CMK (cell line): ENCODE measurements at regions not wholly inside any gene's neighbourhood (a gene's known extent, or its start where the extent isn't known, plus 50 kb on each side); places are given as distances from the start of the nearest gene placed in this dataset.

ENCODE experiments used
- DNase-seq: peaks from one replicate; pipeline ENCODE4 v3.0.0-alpha.2; 2010; ENCODE audit warnings: low read depth

GRCh38 chr7:131897016-131897789, 340.8 kb upstream of the PODXL start:
- no peak for DNase-seq

- no peak for DNase-seq
These were observed 339.9 kb upstream of the PODXL start for GRCh38 chr7:131896165-131896863.

DNA sequence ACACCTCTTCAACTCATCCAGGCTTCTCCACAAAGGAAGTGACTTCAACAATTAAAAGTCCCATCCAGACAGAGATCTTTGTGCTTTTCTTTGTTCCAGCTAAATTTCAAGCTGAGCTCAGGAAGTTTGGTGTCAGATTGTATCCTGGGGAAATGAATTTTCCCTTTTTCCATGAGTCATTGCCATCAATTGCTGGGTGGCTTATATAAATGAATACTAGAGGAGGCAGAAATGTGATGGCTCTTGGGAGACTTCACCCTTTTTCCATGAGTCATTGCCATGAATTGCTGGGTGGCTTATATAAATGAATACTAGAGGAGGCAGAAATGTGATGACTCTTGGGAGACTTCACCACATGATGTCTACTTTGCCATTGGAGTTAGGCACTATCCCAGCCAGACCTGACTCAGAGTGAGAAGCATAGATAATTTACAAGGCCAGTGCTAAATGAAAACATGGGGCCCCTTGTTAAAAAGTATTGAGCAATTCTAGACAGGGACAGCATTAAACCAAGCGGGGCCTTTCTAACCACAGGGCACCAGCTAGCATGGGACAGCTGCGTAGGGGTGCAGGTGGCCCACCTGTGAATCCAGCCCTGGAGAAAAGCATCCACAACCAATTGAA, 339.2 kb upstream of the PODXL start:
- no peak for DNase-seq

GRCh38 chr7:131893631-131894340, 337.4 kb upstream of the PODXL start:
- no peak for DNase-seq

GRCh38 chr7:131890176-131890575, 333.7 kb upstream of the PODXL start:
- DNase-seq: no peak

- DNase-seq: no peak
These were observed 333.2 kb upstream of the PODXL start for GRCh38 chr7:131889572-131890150.

- DNase-seq: no peak
These were observed 327.3 kb upstream of the PODXL start for GRCh38 chr7:131883769-131884168.

GRCh38 chr7:131883196-131883595, 326.8 kb upstream of the PODXL start:
- no peak for DNase-seq

DNA sequence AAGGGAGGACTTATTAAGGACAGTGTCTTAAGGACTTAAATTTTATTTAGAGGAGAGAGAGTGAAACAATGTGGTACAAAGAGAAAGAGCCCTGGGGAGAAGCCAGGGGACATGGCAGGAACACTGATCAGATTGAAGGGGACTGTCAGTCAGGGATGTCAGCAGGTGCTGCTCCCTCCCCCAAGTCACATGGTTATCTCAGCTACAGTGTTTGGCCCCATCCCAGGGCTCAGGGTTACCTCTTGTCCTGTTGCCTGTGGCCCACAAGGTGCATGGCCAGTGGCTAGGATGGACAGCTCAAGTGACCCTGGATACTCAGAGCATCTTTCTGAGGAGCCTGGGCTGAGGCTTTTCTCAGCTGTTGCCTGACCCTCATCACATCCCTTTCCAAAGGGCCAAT, 325.9 kb upstream of the PODXL start:
- no peak for DNase-seq

DNA sequence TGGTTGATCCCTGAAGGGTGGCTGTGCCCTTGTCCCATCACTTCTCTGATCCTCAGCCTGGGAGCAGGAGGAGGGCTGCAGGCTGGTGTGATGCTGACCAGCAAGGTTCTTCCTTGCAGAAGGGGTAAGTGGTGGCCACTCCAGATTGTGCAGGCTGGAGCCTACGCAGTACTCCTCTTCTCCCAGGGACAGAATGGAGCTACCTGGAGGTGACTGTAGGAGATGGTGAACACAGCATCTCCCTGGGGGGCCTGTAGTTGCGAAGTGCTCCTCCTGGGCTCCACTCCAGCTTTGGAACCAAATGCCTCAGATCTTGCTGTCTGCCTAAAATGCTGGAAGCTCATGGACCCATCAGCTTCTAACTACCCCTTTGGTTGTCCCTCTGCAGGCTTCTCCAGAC, 323.6 kb upstream of the PODXL start:
- no peak for DNase-seq

DNA sequence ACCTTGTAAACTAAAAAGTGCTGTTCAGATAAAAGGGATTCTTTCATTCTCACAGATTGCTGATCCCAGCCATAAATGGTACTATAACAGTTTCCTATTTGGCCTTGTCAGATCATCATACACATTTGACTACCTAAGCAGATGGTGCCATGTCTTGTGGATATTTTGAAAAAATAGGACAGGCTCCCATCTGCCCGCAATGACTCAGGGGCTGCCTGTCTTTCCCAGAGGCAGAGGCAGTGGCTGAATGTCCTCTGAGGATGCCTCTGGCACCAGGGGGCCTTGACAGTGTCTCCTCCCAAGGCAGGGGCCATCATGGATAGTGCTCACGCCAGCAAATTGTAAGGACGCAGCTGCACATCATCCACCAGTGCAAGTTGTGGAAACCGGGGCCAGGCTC, 323.0 kb upstream of the PODXL start:
- DNase-seq: no peak

DNA sequence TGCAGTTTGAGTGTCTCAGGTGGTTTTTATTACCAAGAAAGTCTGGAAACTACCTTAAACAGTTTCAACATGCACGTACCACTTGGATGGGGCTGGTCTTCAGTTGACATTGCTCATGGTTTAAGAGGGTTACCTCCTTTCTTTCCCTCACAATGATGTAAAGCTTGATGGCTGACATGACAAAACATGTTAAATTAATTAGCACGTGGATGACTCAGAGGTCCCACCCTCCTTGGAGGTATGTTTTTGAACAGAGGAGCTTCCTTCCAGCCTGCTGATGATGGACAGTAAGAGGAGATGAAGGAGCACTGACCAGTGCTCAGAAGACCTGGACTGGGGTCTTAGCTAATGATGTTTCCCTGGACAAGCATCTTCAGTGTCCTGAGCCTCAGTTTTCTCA, 322.3 kb upstream of the PODXL start:
- DNase-seq: no peak

DNA sequence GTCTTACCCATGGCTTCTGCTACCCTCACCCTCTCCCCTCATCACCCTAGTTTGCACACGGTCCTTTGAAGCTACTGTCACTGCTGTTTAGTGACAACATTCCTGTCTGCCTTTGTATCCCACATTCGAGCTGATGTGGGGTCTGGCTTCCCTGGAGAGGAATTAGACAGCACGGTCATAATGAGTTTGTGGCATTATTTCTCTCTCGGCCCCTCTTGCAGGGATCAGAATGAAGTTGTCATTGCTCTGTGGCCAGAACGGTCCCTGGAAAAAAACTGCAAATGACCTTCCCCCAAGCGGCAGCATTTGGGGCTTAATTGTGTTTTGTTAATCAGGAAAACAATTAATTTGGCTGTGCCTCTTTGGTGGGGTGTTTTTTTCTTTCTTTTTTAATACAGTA, 317.2 kb upstream of the PODXL start:
- DNase-seq: no peak

- no peak for DNase-seq
These were observed 313.6 kb upstream of the PODXL start for GRCh38 chr7:131869986-131870385.

DNA sequence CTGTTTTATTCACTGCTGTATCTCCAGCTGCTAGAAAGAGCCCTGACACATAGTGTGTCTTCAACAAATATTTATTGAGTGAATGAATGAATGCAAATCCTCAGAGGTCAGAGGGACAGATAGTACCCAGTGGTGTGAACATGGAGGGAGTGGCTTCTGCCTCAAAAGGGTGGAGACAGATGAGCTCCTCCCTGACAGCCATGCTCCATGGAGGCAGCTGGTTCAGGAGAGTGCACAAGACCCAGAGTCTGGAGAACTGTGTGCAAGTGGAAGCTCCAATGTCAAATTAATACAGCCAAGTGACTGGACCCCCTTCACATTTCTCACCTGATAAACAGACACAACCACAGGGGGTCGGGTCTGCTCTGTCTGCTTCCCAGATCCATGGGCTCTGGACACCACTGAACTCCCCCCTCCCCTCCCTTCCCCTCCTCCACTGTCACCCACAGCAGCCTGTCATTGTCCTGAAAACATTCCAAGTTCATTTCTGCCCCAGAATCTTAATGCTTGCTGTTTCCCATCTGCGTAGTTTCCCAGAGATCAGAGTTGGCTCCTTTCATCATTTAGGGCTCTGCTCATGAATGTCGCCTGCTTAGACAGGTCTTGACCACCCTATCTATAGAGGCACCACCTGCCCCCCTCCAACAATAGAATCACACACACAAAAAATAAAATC, 312.9 kb upstream of the PODXL start:
- no peak for DNase-seq

DNA sequence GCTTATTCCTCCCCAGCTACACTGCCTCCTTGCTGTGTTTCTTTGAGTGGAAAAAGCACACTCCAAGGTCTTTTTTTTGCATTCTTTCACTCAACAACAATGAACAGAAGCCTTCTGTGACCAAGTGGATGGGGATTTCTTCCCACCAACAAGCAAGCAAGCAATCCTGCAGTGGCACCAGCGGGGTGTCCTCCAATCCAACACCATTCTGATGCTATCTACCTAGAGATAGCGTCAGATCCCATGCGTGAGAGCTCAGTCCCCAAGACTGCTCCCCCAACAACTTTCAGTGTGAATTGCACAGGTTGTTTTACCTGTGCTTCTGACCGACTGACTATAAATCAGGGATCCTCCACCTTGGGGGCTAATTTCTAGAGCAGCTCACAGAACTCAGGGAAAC, 311.0 kb upstream of the PODXL start:
- no peak for DNase-seq

DNA sequence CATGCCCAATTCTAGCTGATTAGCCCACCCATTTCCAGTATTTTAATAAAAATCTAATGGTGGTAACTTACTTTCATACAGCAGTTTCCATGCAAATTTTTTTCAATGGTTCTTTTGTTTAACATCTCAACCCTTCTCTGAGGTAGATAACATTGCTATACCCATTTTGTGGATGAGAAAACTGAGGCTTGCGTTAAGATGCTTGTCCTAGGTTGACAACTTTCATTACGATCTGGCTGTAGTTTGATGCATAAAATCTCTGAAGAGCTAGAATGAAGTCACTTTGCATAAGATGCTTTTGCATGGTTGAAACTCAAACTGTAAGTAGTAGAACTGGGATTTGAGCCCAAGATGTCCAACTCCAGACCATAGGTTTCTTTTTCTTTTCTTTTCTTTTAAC, 309.5 kb upstream of the PODXL start:
- no peak for DNase-seq

DNA sequence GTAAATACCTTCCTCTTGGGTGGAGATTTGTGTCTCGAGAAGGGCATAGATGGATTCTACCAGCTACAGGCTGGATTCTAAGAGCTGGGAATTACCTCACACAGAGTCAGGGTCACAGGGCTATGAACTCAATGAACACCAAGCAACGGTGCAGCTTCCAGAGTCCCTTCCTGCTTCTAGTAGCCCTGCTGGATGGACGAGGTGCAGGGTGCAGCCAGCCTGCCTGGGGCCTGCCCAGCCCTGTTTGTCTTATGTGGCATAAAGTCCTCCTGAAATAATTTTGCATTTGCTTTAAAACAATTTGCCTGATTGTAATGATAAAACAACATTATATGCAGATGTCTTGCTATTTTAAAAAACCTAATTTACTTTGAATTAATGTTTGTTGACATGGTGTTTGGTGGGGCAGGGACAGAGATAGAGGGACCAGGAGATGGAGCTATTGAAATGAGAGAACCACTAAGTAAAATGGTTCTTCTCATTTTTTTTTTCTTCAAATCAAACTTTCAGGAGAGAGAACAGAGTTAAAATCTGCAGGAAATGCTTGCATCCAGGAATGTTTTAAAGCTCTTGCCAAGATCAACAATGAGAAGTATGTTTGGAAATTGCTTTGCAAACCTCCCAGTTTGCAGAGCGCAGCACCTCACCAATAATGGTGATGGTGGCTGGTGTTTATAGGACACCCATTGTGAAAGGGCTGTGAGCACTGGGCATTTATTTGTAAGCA, 305.4 kb upstream of the PODXL start:
- no peak for DNase-seq

GRCh38 chr7:131859147-131859821, 302.9 kb upstream of the PODXL start:
- DNase-seq: peak; percentile 18

GRCh38 chr7:131858611-131859010, 302.2 kb upstream of the PODXL start:
- no peak for DNase-seq
